ENCODE measurements at regions not wholly inside any gene's neighbourhood (a gene's known extent, or its start where the extent isn't known, plus 50 kb on each side); places are given as distances from the start of the nearest gene placed in this dataset.

- TF ChIP-seq, protein P1, sequence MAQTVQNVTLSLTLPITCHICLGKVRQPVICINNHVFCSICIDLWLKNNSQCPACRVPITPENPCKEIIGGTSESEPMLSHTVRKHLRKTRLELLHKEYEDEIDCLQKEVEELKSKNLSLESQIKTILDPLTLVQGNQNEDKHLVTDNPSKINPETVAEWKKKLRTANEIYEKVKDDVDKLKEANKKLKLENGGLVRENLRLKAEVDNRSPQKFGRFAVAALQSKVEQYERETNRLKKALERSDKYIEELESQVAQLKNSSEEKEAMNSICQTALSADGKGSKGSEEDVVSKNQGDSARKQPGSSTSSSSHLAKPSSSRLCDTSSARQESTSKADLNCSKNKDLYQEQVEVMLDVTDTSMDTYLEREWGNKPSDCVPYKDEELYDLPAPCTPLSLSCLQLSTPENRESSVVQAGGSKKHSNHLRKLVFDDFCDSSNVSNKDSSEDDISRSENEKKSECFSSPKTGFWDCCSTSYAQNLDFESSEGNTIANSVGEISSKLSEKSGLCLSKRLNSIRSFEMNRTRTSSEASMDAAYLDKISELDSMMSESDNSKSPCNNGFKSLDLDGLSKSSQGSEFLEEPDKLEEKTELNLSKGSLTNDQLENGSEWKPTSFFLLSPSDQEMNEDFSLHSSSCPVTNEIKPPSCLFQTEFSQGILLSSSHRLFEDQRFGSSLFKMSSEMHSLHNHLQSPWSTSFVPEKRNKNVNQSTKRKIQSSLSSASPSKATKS (CRISPR knock-in tag; IDR thresholded peaks at IDR 0.05): no peak
- TF ChIP-seq ELF1 (CRISPR knock-in tag; IDR thresholded peaks at IDR 0.05) (peak; percentile 83), SRSF4 (IDR thresholded peaks at IDR 0.05; ENCODE audit: low read depth, low read length, poor library complexity, severe bottlenecking) (no peak), RNF2 (conservative IDR thresholded peaks at IDR 0.05; ENCODE audit: low read depth) (no peak), SOX13 (IDR thresholded peaks at IDR 0.05) (no peak), SOX13 (CRISPR knock-in tag; conservative IDR thresholded peaks at IDR 0.05 in 1 of 2, IDR thresholded peaks at IDR 0.05 in 1 of 2) (no peak; a peak in 1 of 4 replicates), HOXD1 (CRISPR knock-in tag; IDR thresholded peaks at IDR 0.05) (no peak), NCOR1 (IDR thresholded peaks at IDR 0.05; ENCODE audit: borderline replicate concordance, low read length) (peak; percentile 42; the same call in 1 of the 2 replicates), ZNF3 (CRISPR knock-in tag; IDR thresholded peaks at IDR 0.05) (peak; percentile 69; the same call in 1 of the 2 replicates), ZBTB3 (CRISPR knock-in tag; IDR thresholded peaks at IDR 0.05; ENCODE audit: borderline replicate concordance, low read depth) (no peak), CCAR2 (optimal IDR thresholded peaks at IDR 0.05; ENCODE audit: low read depth, low read length) (no peak), GATAD1 (CRISPR knock-in tag; IDR thresholded peaks at IDR 0.05) (peak; percentile 81), XBP1 (CRISPR knock-in tag; IDR thresholded peaks at IDR 0.05) (no peak), DNMT3B (CRISPR knock-in tag; conservative IDR thresholded peaks at IDR 0.05) (no peak; the same call in 1 of the 2 replicates), ZNF614 (CRISPR knock-in tag; IDR thresholded peaks at IDR 0.05; ENCODE audit: borderline replicate concordance) (no peak), ATF1 (CRISPR knock-in tag; IDR thresholded peaks at IDR 0.05) (peak; percentile 85), MIER3 (CRISPR knock-in tag; IDR thresholded peaks at IDR 0.05; ENCODE audit: borderline replicate concordance) (no peak), ADNP (CRISPR knock-in tag; IDR thresholded peaks at IDR 0.05) (no peak; the same call in 1 of the 2 replicates), ZNF556 (CRISPR knock-in tag; IDR thresholded peaks at IDR 0.05; ENCODE audit: borderline replicate concordance) (no peak; the same call in 1 of the 2 replicates)
- TF ChIP-seq, protein P2, sequence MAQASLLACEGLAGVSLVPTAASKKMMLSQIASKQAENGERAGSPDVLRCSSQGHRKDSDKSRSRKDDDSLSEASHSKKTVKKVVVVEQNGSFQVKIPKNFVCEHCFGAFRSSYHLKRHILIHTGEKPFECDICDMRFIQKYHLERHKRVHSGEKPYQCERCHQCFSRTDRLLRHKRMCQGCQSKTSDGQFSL (CRISPR knock-in tag; IDR thresholded peaks at IDR 0.05): no peak
- TF ChIP-seq, protein P3, sequence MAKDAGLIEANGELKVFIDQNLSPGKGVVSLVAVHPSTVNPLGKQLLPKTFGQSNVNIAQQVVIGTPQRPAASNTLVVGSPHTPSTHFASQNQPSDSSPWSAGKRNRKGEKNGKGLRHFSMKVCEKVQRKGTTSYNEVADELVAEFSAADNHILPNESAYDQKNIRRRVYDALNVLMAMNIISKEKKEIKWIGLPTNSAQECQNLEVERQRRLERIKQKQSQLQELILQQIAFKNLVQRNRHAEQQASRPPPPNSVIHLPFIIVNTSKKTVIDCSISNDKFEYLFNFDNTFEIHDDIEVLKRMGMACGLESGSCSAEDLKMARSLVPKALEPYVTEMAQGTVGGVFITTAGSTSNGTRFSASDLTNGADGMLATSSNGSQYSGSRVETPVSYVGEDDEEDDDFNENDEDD (CRISPR knock-in tag; IDR thresholded peaks at IDR 0.05; ENCODE audit: borderline replicate concordance): peak; percentile 75; the same call in 1 of the 2 replicates
- TF ChIP-seq, protein P4, sequence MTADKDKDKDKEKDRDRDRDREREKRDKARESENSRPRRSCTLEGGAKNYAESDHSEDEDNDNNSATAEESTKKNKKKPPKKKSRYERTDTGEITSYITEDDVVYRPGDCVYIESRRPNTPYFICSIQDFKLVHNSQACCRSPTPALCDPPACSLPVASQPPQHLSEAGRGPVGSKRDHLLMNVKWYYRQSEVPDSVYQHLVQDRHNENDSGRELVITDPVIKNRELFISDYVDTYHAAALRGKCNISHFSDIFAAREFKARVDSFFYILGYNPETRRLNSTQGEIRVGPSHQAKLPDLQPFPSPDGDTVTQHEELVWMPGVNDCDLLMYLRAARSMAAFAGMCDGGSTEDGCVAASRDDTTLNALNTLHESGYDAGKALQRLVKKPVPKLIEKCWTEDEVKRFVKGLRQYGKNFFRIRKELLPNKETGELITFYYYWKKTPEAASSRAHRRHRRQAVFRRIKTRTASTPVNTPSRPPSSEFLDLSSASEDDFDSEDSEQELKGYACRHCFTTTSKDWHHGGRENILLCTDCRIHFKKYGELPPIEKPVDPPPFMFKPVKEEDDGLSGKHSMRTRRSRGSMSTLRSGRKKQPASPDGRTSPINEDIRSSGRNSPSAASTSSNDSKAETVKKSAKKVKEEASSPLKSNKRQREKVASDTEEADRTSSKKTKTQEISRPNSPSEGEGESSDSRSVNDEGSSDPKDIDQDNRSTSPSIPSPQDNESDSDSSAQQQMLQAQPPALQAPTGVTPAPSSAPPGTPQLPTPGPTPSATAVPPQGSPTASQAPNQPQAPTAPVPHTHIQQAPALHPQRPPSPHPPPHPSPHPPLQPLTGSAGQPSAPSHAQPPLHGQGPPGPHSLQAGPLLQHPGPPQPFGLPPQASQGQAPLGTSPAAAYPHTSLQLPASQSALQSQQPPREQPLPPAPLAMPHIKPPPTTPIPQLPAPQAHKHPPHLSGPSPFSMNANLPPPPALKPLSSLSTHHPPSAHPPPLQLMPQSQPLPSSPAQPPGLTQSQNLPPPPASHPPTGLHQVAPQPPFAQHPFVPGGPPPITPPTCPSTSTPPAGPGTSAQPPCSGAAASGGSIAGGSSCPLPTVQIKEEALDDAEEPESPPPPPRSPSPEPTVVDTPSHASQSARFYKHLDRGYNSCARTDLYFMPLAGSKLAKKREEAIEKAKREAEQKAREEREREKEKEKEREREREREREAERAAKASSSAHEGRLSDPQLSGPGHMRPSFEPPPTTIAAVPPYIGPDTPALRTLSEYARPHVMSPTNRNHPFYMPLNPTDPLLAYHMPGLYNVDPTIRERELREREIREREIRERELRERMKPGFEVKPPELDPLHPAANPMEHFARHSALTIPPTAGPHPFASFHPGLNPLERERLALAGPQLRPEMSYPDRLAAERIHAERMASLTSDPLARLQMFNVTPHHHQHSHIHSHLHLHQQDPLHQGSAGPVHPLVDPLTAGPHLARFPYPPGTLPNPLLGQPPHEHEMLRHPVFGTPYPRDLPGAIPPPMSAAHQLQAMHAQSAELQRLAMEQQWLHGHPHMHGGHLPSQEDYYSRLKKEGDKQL (CRISPR knock-in tag; IDR thresholded peaks at IDR 0.05; ENCODE audit: low read depth): 0 out of 2 replicates have a peak, but pooled peaks have one; percentile 8
These were observed 218.2 kb downstream of the OR2B2 start (continued) for GRCh38 chr6:27693766-27694546.

All from HepG2 (cell line).